Thyroid gland (tissue), 4 donors: ENCODE measurements at regions not wholly inside any gene's neighbourhood (a gene's known extent, or its start where the extent isn't known, plus 50 kb on each side); places are given as distances from the start of the nearest gene placed in this dataset.

Experiments
- DNase-seq, 2 donors: peaks; one replicate each; pipeline ENCODE4 v3.0.0-alpha.2; 2019
- H3K27ac ChIP-seq, 3 donors: fragments of 200-600 bp; sonication (generic); 1 replicate in 2 of 3; 2 replicates in 1 of 3; pipeline ENCODE4 v1.5.1; 2016 to 2019; ENCODE audit warnings: mild to moderate bottlenecking in 1 of 3, moderate library complexity in 1 of 3
- H3K27me3 ChIP-seq: fragments of 200-600 bp; sonication (generic); one replicate; pipeline ENCODE4 v1.5.1; 2019
- H3K36me3 ChIP-seq, 2 donors: fragments of 200-600 bp; sonication (generic); one replicate each; pipeline ENCODE4 v1.5.1; 2016 to 2019
- H3K4me1 ChIP-seq, 2 donors: fragments of 200-600 bp; sonication (generic); one replicate each; pipeline ENCODE4 v1.5.1; 2017 to 2019
- H3K4me3 ChIP-seq, 3 donors: fragments of 200-600 bp; sonication (generic); replicated peaks in 1 of 3; 1 replicate in 2 of 3; 2 replicates in 1 of 3; pipeline ENCODE4 v1.5.1; 2016; ENCODE audit warnings: mild to moderate bottlenecking in 1 of 3
- H3K9me3 ChIP-seq: fragments of 200-600 bp; sonication (generic); one replicate; pipeline ENCODE4 v1.5.1; 2017
- CTCF ChIP-seq, 6 experiments: fragments of 200-600 bp in 3 of 6; fragments of 450-650 bp in 3 of 6; sonication (generic) in 3 of 6; IDR thresholded peaks; one replicate each; pipeline ENCODE4 v1.5.1; 2016 to 2019; ENCODE audit warnings: antibody characterized with exemption in 6 of 6, mild to moderate bottlenecking in 2 of 6, inconsistent platforms in 1 of 6, moderate library complexity in 1 of 6
- POLR2A ChIP-seq, 2 donors: fragments of 450-650 bp; IDR thresholded peaks; one replicate each; pipeline ENCODE4 v1.6.1; 2017; ENCODE audit warnings: antibody characterized with exemption in 2 of 2, mild to moderate bottlenecking in 2 of 2, moderate library complexity in 1 of 2
- WGBS, 2 donors: methylation state at CpG; one replicate each; pipeline ENCODE4 v1.1.5; 2017; 5-methylcytosine and 5-hydroxymethylcytosine counted together
- intact Hi-C: fragments of 100-400 bp; cut with DNase I; formaldehyde crosslinking; loops from one replicate; pipeline ENCODE4 v1.15.1; 2023

GRCh38 chr5:15013654-15014463, 142.3 kb upstream of the ANKH start:
- WGBS, 2 donors: 46% methylated on average over 3 of the region's 3 CpGs
- TF ChIP-seq CTCF (IDR thresholded peaks at IDR 0.05) (peak in 5 of 6 experiments; percentile 9 to 77 (median 61)), POLR2A (IDR thresholded peaks at IDR 0.05) (no peak)
- H3K4me1 ChIP-seq: peaks cover 7 to 9% of the 10 kb centered on the region in 2 donors
- no peak for DNase-seq
- H3K4me3 ChIP-seq: no peak overlapping the region
- no peaks in the 10 kb centered on the region for H3K9me3 ChIP-seq
- H3K27ac ChIP-seq: no peak overlapping the region
- no peaks in the 10 kb centered on the region for H3K27me3 ChIP-seq
- H3K36me3 ChIP-seq: no peaks in the 10 kb centered on the region
- intact Hi-C loops: loop anchor here (5.0 kb wide), 1 partner anchor 287 kb away; no protein-coding TSS in a partner anchor

DNA sequence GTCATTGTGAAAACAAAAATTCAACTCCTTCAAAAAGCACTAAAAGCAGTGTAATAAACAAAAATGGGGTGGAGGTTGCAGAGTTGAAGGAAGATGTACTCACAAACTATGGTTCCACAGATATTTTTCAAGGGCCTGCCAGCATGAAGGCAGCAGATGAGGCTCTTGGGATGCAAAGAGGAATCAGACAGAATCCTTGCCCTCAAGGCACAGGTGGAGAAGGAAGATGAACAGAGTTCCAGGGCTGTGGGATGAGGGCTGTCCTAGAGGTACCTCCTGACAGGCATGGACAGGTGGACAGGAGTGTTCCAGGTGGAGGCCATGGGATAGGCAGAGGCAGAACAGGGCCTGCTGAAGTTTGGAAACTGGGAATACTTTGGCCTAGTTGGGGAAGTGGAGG, 140.5 kb upstream of the ANKH start:
- H3K36me3 ChIP-seq: no peaks in the 10 kb centered on the region
- no peak for DNase-seq
- no peaks in the 10 kb centered on the region for H3K9me3 ChIP-seq
- TF ChIP-seq POLR2A (IDR thresholded peaks at IDR 0.05) (no peak), CTCF (IDR thresholded peaks at IDR 0.05) (no peak)
- H3K27me3 ChIP-seq: no peaks in the 10 kb centered on the region
- H3K4me1 ChIP-seq: peaks cover 7 to 17% of the 10 kb centered on the region in 2 donors
- no peak overlapping the region for H3K27ac ChIP-seq
- no peak overlapping the region for H3K4me3 ChIP-seq
- intact Hi-C loops: loop anchor here (5.0 kb wide), 1 partner anchor 285 kb away; no protein-coding TSS in a partner anchor

- DNase-seq: no peak
- H3K4me1 ChIP-seq: peaks cover 7 to 17% of the 10 kb centered on the region in 2 donors
- no peak overlapping the region for H3K4me3 ChIP-seq
- no peak overlapping the region for H3K27ac ChIP-seq
- WGBS, 2 donors: 80 to 86% methylated on average over 4 of the region's 4 CpGs
- no peak for TF ChIP-seq POLR2A (IDR thresholded peaks at IDR 0.05)
- no peak for TF ChIP-seq CTCF (IDR thresholded peaks at IDR 0.05)
- no peaks in the 10 kb centered on the region for H3K27me3 ChIP-seq
- no peaks in the 10 kb centered on the region for H3K9me3 ChIP-seq
- intact Hi-C loops: loop anchor here (5.0 kb wide), 1 partner anchor 284 kb away; no protein-coding TSS in a partner anchor
- no peaks in the 10 kb centered on the region for H3K36me3 ChIP-seq
Observed at GRCh38 chr5:15010936-15011335, 139.4 kb upstream of the ANKH start.

DNA sequence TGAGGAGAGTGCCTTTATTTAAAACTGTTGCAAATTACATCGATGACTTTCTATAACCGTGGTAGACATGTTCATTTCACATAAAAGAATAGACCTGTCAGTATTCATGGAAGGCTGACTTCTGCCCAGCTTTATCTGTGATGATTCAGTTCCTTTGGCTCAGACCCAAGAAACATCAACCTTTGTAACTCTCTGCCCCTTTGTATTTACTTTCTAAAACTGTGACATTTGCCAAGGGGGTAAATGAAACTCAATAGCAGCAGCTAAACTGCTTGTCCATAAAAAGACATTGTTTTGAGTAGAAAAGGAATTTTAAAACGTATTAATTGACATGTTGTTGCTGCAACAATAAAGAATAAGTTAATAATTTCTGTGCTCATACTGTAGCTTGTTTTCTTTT, 137.8 kb upstream of the ANKH start:
- no peak for DNase-seq
- H3K4me3 ChIP-seq: no peak overlapping the region
- WGBS, 2 donors: 52 to 61% methylated on average over 3 of the region's 3 CpGs
- no peaks in the 10 kb centered on the region for H3K36me3 ChIP-seq
- no peaks in the 10 kb centered on the region for H3K27me3 ChIP-seq
- H3K9me3 ChIP-seq: no peaks in the 10 kb centered on the region
- intact Hi-C loops: no loop called here
- peaks cover 7 to 23% of the 10 kb centered on the region in 2 donors for H3K4me1 ChIP-seq
- H3K27ac ChIP-seq: peak overlapping the region; percentile 57 to 80 (median 76)
- TF ChIP-seq POLR2A (IDR thresholded peaks at IDR 0.05) (no peak), CTCF (IDR thresholded peaks at IDR 0.05) (no peak)

- no peak for TF ChIP-seq POLR2A (IDR thresholded peaks at IDR 0.05)
- TF ChIP-seq CTCF (IDR thresholded peaks at IDR 0.05): no peak
- Histone ChIP-seq H3K9me3 (no peaks in the 10 kb centered on the region), H3K4me3 (no peak overlapping the region), H3K27ac (peak overlapping the region; percentile 57 to 80 (median 76)), H3K36me3 (no peaks in the 10 kb centered on the region), H3K27me3 (no peaks in the 10 kb centered on the region), H3K4me1 (peaks cover 7 to 24% of the 10 kb centered on the region in 2 donors)
- intact Hi-C loops: no loop called here
- 56 to 63% methylated on average over 5 of the region's 5 CpGs for WGBS, 2 donors
- DNase-seq: no peak
Observed at GRCh38 chr5:15008921-15009320, 137.3 kb upstream of the ANKH start.
